GM12873 (cell line): ENCODE measurements at regions not wholly inside any gene's neighbourhood (a gene's known extent, or its start where the extent isn't known, plus 50 kb on each side); places are given as distances from the start of the nearest gene placed in this dataset.

Experiments used
- TF ChIP-seq, protein P1 (sequence below): IDR thresholded peaks from 2 replicates; pipeline ENCODE4 v1.5.1; 2012; ENCODE audit warnings: low read depth, mild to moderate bottlenecking, moderate library complexity, low read length, control low read depth; ENCODE audit not compliant: insufficient read depth; ENCODE audit errors: missing control alignments

DNA sequence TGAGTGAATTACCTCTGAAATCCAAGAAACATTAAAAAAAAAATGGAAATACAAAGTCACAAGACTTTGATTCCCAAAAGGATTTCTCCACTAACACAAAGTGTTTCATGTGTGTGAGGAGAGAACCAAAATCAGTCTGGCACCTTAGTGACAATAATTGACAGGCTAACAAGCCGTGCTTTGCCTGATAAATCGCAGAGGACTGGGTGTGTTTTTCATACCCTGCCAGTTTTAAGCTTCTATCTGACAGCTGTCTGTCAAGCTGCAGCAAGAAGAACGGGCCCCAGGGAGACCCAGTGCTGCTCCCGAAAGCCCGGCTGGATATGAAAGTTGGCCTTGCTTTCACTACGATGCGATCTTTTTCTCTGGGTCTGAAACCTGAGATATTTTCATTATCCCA lies 101.6 kb upstream of the KCNK2 start:
- TF ChIP-seq, protein P1, sequence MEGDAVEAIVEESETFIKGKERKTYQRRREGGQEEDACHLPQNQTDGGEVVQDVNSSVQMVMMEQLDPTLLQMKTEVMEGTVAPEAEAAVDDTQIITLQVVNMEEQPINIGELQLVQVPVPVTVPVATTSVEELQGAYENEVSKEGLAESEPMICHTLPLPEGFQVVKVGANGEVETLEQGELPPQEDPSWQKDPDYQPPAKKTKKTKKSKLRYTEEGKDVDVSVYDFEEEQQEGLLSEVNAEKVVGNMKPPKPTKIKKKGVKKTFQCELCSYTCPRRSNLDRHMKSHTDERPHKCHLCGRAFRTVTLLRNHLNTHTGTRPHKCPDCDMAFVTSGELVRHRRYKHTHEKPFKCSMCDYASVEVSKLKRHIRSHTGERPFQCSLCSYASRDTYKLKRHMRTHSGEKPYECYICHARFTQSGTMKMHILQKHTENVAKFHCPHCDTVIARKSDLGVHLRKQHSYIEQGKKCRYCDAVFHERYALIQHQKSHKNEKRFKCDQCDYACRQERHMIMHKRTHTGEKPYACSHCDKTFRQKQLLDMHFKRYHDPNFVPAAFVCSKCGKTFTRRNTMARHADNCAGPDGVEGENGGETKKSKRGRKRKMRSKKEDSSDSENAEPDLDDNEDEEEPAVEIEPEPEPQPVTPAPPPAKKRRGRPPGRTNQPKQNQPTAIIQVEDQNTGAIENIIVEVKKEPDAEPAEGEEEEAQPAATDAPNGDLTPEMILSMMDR = no peak

DNA sequence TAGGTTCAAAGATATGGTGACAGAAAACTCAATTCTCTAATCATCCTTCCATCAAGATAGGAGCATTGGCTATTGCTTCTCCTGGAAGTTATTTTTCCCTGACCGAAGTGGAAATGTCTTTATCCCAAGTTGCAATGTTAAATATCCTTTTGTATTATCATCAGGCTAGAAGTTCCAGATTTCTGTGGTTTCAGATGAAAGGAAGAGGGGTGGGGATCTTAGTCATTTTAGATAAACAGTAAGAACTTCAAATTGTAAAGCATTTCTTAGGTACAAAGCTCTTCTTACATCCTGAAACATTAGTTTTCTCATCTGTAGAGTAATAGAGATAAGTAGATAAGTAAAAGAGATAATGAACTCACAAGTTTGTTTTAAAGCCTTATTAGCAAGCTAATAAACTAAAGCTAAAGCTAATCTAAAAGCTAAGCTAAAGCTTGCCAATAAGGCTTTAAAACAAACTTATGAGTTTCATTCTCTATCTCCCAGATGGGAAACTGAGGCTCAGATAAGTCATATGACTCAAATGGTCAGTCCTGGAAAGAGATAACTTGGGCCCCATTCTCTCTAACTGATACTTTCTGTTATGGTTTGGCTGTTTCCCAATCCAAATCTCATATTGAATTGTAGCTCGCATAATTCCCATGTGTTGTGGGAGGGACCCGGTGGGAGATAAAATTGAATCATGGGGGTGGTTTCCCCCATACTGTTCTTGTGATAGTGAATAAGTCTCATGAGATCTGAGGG lies 99.2 kb upstream of the KCNK2 start:
- TF ChIP-seq, protein P1 = no peak

DNA sequence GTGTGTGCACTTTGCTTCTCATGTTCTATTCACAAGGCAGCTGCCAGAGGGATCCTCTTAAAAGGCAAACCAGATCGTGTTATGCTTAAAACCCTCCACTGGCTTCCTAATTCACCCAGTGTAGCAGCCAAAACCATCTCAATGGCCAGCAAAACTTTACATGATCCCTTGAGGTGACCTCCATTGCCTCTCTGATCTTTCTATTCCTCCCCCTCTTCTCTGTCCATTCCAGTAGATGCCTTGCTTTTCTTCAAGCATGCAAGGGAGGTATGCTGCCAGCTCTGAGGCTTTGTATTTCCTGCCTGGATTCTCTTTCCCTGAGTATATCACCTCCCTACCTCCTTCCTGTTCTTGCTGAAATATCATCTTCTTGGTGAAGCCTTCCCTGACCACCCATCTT lies 93.2 kb upstream of the KCNK2 start:
- TF ChIP-seq, protein P1 = no peak

DNA sequence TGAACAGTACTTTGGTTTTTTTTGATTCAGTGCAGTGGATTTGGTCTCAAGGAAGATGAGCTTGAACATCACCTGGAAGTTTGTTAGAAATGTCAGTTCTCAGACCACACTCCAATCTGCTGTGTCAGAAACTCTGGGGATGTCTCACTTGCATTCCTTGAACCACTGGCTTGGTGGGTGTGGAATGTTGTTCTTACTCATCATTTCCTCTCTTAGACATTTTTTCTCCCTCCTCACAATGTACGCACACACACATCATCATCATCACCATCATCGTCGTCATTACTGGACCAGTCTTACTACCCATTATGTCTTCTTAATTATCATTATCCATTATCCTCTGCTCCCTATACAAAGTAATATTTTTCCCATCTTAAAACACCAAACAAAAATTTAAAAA lies 91.9 kb upstream of the KCNK2 start:
- TF ChIP-seq, protein P1 = no peak

DNA sequence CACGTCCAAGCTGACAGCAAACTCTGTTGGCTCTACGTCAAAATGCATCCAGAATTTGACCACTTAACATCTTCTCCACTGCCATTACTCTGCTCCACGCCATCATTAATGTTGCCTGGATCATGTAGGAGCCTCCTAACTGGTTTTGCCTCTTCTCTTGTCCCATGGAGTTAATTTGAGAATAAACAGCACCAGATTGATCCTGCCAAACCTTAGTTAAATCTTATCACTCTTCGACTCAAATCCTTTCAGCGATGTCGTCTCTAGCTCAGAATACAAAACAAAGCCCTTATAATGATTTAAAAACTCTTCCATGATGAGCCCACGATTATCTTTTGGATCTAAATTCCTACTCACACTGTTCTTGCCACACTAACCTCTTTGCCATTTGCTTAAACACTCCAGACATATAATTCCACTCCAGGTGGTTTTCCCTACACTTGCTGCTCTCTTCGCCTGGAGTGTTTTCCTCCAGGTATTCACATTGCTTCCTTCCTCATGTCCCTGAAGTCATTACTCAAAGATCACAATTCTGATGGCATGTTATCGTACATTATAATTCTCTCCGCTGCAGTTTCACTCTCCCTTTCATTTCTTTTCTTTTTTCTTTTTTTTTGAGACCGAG lies 90.7 kb upstream of the KCNK2 start:
- TF ChIP-seq, protein P1 = no peak

DNA sequence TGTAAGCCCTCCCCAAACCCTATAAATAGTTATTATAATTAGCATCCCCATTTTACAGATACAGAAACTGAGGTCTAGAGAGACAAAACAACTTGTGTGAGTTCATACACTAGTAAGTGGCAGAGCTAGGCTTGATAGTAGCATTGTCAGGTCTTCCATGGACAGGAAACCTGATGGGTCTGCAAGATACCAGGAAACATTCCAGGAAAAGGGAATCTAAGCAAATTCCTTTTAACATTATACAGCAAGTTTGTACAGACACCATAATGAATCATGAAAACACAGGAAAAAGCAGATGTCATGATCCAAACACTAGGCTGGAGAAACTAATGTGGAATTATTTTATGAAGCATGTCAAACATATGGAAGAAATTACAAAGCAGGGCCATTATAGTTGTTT lies 89.1 kb upstream of the KCNK2 start:
- TF ChIP-seq, protein P1 = no peak

DNA sequence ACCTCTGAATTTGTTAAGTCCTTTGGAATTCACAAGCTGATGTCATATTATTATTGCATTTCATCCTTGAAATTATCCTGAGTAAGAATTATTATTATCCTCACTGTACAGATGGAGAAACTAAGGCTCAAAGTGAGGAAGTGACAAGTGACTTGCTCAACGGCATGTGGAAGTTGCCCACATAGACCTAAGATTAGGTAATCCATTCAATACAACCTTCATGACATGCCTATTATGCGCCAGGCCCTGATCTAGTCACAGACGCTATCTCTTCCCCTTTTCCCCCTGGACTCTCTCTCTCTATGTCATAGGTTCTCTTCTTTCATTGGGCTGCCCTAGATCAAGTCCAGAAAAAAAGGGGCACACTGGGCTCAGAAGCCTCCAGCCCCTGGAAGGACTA lies 84.9 kb upstream of the KCNK2 start:
- TF ChIP-seq, protein P1 = no peak
